Retinal pigment epithelial cell (primary cell): ENCODE measurements at regions not wholly inside any gene's neighbourhood (a gene's known extent, or its start where the extent isn't known, plus 50 kb on each side); places are given as distances from the start of the nearest gene placed in this dataset.
"Not testable (repeated sequence)": the region's sequence is repeated elsewhere in the genome, so short reads cannot be mapped to it uniquely, and the experiment has no call there.

ENCODE experiments used
- DNase-seq: peaks from one replicate; pipeline ENCODE4 v3.0.0-alpha.2; 2010; ENCODE audit warnings: low read depth
- H3K4me3 ChIP-seq: 2 replicates; pipeline ENCODE4 v1.5.1; 2011; ENCODE audit warnings: mild to moderate bottlenecking, low read length, control low read depth, moderate library complexity
- TF ChIP-seq, protein P1 (sequence below): conservative IDR thresholded peaks from 2 replicates; pipeline ENCODE4 v1.5.1; 2011; ENCODE audit warnings: low read depth, low read length, control low read depth, inconsistent platforms

DNA sequence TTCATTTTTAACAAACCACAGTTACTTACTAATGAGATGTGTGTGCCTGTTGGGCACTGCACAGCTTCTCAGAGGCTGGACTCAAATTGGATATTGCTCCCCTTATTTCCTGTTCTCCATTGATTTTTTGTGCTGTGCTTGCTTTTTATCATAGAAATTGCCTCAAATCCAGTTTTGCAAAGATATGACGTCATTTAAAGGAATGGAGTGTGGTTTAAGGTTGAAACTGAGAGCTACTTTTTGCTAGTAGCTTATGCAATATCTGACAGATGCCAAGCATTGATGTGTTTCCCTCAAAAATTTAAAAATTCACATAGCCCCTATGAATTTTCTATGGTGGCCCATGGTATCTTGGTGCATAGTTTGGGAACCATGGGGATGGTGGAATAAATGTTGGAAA, 67.7 kb upstream of the ROPN1 start:
- H3K4me3 ChIP-seq: no peak overlapping the region
- TF ChIP-seq, protein P1, sequence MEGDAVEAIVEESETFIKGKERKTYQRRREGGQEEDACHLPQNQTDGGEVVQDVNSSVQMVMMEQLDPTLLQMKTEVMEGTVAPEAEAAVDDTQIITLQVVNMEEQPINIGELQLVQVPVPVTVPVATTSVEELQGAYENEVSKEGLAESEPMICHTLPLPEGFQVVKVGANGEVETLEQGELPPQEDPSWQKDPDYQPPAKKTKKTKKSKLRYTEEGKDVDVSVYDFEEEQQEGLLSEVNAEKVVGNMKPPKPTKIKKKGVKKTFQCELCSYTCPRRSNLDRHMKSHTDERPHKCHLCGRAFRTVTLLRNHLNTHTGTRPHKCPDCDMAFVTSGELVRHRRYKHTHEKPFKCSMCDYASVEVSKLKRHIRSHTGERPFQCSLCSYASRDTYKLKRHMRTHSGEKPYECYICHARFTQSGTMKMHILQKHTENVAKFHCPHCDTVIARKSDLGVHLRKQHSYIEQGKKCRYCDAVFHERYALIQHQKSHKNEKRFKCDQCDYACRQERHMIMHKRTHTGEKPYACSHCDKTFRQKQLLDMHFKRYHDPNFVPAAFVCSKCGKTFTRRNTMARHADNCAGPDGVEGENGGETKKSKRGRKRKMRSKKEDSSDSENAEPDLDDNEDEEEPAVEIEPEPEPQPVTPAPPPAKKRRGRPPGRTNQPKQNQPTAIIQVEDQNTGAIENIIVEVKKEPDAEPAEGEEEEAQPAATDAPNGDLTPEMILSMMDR: no peak
- DNase-seq: no peak

DNA sequence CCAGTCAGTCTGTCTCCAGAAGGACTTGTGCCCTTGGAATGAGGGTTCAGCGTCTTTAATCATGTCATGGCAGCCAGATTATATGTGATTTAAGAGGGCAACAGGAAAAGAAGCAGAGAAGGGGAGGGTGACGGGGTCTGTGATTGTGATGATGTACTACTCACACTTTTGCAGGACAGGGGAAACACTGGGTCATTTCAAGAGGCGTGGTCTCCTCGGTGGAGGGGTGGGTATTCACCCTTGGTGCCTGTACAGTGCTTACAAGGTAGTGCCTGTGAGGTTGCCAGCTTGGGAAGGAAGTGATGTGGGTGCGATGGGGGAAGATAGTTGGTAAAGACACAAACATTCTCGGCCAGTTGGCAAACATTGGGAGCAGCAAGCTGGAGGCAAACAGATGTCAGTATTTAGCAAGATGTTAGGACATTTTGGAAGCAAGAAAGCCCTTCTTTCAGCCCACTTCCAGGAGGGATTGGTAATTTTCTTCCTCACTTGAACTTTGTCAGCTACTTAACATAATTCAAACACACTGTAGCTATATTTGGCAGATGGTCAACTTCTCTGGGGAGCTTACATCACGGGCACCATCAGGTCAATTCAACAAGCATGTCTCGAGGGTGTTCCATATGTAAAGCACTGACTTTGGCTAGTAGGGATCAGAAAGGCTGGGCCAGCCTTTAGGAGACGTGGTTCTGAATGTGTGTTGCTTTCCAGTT, 71.4 kb upstream of the ROPN1 start:
- peak; percentile 69 for DNase-seq
- H3K4me3 ChIP-seq: no peak overlapping the region
- TF ChIP-seq, protein P1: no peak

DNA sequence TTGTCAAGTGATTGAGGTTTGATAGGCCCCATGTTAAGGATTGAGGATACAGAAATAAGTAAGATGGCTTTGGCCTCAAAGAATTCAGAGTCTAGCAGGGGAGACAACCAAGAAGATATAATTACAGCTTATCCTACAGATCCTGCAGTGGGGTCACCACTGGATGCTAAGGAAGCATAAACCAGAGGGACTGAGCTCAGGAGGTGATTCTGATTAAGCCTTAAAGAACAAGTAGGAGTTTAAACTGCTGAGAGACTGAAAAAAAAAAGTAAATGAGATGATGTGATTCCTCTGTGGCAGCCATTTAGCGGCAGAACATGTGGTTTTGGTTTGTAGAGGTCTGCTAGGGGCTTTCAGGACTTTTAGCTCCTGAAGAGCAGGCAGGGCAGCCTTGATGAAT, 72.1 kb upstream of the ROPN1 start:
- no peak overlapping the region for H3K4me3 ChIP-seq
- TF ChIP-seq, protein P1: no peak
- no peak for DNase-seq

DNA sequence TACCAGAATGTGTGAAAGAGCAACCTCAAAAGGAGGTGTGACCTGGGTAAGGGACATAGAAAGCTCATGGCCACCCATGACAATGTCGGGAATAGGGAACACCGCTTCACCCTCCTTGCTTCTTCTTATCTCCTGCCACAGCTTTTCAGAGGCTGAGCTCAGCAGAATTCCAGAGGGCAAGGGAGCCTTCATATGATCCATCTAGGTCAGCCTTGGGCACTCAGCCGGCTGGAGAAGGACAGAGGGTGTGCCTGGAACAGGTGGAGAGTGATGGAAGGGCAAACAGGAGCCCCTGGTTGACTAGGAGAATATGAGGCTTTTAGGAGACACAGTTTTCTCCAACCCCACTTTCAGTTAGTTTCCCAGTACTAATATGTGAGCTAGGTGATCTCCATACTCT, 74.6 kb upstream of the ROPN1 start:
- not testable (repeated sequence) for H3K4me3 ChIP-seq, DNase-seq

DNA sequence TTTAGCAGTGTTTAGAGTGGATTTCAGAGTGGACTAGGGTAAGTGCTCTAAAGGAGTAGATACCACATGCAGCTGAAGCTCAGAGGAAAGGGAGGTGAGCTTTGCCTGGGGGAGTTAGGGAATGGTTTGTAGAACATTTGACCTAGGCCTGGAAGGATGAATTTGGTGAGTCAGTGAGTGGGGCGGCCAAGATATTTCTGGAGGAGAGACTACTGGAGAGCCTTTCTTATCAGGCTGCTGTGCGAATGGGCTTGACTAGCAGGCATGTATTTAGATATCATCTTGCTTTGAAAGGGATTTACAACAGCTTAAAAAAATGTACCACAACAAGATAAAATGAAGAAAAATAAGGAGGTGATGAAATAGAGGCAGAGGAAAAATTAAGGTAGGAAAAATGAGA, 77.8 kb upstream of the ROPN1 start:
- not testable (repeated sequence) for H3K4me3 ChIP-seq, DNase-seq

DNA sequence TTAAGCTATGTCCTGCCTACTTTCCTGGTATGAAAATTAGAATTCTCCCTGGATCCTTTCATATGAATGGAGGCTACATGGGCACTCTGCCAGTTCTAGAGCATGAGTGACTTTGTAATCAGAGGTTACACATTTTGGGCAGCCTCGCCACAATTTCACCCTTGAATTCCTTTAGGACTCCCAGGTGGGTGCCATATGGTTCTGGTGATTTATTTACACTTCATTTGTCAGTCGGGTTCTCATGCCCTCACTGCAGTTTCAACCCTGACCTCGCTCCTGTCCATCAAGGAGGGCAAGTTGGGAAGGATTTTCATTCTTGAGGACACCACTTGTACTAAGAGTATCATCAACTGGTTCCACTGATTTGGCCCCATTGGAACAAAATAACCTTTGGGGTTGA, 83.2 kb upstream of the ROPN1 start:
- not testable (repeated sequence) for DNase-seq, H3K4me3 ChIP-seq

DNA sequence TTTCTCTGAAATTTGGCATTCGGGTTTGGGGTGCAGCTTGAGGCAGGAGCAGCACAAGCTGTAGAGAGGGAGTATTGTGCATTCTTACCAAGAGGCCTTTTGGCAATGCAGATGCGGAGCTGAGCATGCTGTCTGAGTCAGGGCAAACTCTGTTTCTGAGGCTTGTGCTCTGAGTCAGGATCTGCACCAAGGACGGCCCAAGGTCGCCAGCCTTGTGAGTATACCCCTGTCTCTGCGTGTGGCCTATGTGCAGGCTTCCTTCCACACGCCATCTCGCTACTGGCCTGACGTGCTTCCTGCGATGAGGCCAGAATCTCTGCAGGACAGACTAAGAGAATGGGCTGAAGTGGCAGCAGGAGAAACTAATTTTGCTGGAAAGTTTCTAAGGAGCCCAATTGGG, 83.8 kb upstream of the ROPN1 start:
- no peak for DNase-seq
- TF ChIP-seq, protein P1: no peak
- no peak overlapping the region for H3K4me3 ChIP-seq

DNA sequence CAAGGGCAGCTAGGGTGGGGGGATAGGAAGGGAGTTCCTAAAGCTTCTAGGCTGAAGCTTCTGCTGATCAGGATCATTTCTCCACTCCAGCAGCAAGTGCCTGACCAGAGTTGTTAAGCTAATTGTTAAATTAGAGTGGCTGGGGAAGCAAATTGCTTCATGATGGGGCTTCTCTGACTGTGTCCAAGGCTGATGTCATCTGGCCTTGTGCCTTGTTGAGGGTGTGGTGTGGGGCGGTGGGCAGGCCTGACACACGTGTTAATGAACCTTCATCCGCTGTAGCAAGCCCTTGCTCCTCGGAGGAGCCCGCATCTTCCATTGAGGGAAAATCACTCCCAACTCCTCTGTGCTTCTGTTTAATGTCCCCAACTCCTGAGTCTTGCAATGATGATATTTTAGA, 84.3 kb upstream of the ROPN1 start:
- H3K4me3 ChIP-seq: no peak overlapping the region
- TF ChIP-seq, protein P1: no peak
- DNase-seq: no peak
